AG09319 (cell line): ENCODE measurements at regions not wholly inside any gene's neighbourhood (a gene's known extent, or its start where the extent isn't known, plus 50 kb on each side); places are given as distances from the start of the nearest gene placed in this dataset.

ENCODE experiments used
- DNase-seq: peaks from one replicate; pipeline ENCODE4 v3.0.0-alpha.2; 2010; ENCODE audit warnings: low read depth; ENCODE audit errors: extremely low read depth
- CTCF ChIP-seq: IDR thresholded peaks from 2 replicates; pipeline ENCODE4 v1.5.1; 2011; ENCODE audit warnings: low read depth, mild to moderate bottlenecking, inconsistent platforms, low read length, moderate library complexity

- TF ChIP-seq CTCF: no peak
- DNase-seq: no peak
Observed at GRCh38 chr1:209480345-209480744, 103.2 kb upstream of the CAMK1G start.

GRCh38 chr1:209483691-209484090, 99.8 kb upstream of the CAMK1G start:
- TF ChIP-seq CTCF: no peak
- no peak for DNase-seq

- no peak for TF ChIP-seq CTCF
- DNase-seq: no peak
Observed at GRCh38 chr1:209484429-209484828, 99.1 kb upstream of the CAMK1G start.

GRCh38 chr1:209485167-209485566, 98.3 kb upstream of the CAMK1G start:
- TF ChIP-seq CTCF: no peak
- DNase-seq: no peak

GRCh38 chr1:209485751-209486150, 97.8 kb upstream of the CAMK1G start:
- DNase-seq: no peak

GRCh38 chr1:209486861-209487593, 96.5 kb upstream of the CAMK1G start:
- DNase-seq: no peak
- no peak for TF ChIP-seq CTCF

More at GRCh38 chr1:209485751-209486150, 97.8 kb upstream of the CAMK1G start:
- no peak for TF ChIP-seq CTCF

- no peak for DNase-seq
Observed at GRCh38 chr1:209490013-209490412, 93.5 kb upstream of the CAMK1G start.

More at GRCh38 chr1:209490013-209490412, 93.5 kb upstream of the CAMK1G start:
- TF ChIP-seq CTCF: peak; percentile 21
